Fibroblast of skin of right quadriceps (primary cell): ENCODE measurements at regions not wholly inside any gene's neighbourhood (a gene's known extent, or its start where the extent isn't known, plus 50 kb on each side); places are given as distances from the start of the nearest gene placed in this dataset.
A peak's percentile ranks its signal among the peaks of the same experiment; 100 is the strongest.

Source experiments
- DNase-seq: peaks from one replicate; pipeline ENCODE4 v3.0.0-alpha.2; 2013

DNA sequence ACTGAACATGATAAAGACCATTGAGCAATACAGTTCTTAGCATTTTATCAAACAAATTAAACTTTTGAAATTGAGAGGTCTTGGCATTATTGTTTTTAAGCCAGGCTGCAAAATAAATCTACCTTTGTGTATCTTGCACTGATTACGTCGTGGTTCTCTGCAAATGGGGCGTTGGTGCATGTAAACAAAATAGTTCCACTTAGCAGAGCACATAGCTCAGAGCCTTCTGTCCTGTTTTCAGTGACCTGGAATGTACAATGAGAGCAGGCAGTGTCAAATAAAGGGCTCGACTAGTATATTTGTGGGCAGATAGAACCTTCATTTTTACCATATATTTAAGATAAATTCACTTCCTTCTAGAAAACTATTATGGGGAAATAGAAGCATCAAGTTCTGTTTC lies 333.9 kb upstream of the SMIM30 start:
- no peak for DNase-seq

DNA sequence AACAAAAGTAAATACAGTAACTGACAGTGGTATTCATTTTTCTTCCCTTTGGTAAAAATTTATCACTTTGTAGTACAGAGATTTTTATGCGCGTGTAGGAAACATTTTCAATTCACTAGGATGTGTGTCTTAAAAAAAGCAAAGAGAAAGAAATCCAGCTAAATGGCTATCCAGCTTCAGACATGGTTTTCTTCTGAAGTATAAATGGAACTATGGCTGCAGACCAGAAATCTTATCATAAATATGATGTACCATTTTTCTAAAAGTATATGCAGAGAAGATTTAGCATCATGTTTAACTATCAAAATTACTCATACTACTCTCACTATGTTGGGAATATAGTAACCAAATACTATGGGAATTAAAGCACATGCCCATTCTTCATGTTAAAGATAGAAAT lies 328.4 kb upstream of the SMIM30 start:
- no peak for DNase-seq

DNA sequence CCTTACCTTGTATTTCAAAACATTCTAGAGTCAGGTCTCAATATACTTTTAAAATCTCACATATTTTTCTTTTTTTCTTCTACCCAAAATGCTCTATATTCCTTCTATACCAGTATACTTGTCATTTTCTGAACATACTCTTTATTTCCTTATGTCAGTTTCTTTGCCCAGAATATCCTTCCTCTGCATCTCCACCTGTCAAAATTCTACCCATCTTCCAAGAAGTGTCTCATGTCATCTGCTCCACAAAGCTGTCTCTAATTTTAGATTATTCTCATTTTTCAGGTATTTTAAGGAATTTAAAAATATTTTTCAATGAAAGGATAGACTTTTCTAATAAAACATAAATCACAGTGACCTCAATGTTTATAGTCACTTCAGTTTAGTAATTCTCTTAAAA lies 328.0 kb upstream of the SMIM30 start:
- no peak for DNase-seq

DNA sequence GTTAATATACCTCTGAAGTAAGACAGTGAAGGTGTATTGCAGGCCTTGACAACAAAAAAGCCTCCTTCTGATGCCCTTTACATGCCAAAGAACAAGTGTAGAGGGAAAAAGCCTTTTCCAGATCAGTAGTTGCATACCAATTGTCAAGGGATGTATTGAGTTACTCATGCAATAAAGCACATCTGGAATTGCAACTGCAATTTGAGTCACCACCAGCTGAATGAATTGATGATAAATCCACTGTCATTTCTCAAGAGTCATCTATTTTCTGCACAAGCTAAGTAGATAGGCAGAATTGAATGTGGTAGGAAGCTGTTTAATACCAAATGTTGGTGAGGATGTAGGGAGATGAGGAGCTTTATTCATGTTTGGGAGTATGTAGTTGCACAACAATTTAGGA lies 325.9 kb upstream of the SMIM30 start:
- DNase-seq = no peak

DNA sequence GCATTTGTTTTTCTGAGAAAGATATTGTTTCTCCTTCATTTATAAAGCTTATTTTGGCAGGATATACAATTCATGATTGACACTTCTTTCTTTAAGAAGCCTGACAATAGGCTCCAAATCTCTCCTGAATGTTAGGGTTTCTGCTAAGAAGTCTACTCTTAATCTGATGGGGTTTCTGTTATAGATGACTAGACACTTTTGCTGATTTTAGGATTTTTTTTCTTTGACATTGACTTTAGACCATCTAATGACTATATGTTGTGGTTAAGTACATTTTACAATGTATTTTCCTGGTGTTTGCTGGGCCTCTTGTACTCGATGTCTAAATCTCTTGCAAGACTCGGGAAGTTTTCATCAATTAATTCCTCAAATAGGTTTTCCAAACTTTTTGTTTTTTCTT lies 321.8 kb upstream of the SMIM30 start:
- DNase-seq = no peak

DNA sequence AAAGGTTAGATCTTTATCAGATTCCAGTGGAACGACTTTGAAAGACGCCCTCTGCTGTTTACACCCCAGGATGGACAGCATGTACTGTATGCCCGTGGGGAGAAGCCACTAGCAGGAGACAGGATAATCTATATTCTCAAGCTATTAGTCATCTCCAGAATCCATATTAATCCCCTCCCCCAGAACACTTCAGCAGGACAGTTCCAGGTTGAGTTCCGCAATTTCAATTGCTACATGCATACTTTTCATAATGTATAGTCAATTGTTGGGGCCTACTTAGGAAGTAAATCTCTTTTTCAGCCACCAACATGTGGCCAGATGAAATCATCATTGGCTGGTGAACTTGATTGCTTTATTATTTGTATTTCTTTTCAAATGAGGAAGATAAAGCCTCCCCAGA lies 313.1 kb upstream of the SMIM30 start:
- DNase-seq = peak; percentile 1

DNA sequence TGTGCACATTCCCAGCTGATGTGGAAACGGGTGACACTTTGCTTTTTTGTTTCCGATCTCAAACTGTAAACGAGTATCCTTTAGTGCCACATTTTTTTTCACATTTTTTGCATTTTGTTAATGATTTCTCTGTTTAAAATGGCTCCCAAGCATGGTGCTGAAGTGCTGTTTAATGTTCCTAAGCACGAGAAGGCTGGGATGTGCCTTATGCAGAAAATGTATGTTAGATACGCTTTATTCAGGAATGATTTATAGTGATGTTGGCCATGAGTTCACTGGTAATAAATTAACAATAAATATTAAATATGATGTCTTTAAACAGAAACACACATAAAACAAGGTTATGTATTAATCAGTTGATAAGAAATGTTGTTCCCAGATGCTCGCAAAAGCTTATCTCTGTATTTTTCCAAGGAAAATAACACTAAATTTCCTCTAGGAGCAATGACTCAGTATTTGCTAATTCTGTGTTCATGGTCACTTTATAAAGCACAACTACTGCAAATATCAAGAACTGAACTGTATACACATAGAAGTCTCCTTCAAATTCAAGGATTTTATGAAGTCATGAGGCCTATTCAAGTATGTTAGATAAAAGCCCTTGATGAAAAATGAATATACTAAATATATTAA lies 305.9 kb upstream of the SMIM30 start:
- DNase-seq = no peak

DNA sequence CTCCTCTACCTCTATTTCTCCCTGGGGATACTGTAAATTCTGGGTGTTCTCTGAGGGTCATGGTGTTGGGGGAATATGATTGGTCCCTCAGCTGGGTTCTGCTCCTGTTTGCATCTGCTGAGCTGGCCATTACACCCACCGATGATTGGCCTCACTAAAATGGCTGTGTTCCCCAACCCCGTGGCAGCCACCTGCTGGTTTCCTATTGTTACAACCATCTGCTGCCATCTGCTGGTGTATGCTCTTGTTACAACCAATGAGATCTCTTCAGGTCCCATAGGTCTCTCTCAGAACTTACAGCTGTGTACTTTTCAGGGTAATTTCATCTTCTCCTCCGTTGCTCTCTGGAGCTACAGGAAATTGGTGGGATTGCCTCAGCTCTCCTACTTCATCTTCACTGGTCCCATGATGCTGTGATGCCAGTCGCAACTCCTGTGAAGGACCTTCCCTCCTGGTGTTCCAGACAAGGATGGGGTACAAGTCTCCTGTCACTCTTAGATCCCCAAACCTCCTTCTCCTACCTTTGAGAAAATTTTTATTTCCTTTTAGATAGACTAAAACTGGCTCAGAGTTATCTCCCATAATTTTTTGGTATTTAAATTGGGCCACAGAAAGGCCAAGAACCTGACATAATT lies 303.5 kb upstream of the SMIM30 start:
- peak; percentile 73 for DNase-seq

DNA sequence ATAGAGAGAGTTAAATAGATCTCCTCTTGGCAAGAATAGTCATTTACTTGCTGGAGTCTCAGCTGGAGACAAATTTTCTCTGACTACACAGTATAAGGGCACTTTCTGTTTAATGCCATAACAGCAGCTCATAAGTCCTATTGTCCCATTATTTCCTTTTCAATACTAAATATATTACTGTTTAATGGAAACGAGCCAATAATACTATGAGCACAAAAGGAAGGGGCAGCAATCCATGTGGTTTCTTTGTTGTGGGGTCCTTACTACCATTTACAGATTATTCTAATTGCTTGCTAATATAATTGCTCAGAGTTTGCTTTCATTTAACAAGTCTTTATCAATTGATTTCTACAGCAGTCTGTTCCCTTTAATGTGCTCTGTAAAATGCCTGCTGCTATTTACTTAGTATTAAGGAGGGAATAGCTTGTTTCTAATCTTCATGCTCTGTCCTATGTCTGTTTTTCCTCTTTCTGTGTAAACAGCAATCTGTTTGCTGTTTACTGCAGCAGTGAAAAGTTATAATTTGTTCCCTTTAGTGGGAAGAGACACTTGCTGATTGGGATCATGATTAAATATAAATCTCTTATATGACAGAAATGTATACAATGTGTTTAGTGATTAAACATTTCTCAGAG lies 296.2 kb upstream of the SMIM30 start:
- DNase-seq = no peak

DNA sequence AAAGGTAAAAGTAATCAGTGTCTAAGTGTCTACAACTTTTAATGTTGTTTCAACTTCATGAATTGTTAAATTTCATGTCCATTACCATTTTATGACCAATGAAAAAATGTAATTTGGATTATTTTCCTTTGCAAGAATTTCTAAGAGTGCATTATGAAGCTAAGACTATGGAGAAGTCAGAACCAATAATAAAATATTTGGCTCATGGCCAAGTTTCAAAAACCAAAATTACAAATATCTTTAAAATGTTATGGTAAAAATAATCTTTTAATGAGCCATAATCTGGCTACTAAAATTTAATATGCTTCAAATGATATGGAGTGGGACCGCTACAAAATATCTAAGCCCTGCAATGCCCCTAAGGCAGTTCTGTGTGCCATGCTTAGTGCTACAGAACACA lies 294.1 kb upstream of the SMIM30 start:
- no peak for DNase-seq

DNA sequence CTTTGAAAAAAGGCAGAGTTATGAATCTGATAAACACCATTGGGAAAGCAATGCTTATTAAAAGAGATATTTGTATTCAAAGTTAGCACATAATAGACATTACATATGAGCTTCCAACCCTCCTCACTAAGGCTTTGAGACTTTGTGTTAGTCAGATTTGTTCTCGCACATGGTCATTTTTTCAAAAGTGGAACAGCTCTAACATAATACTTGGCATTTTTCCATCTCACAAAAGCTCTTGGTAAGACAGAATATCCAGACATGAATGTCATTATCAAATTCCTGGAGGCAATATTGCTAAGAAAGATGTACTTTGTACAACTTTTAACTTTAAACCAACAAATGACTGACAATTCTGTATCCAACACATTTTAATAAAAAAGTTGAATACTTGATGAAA lies 292.4 kb upstream of the SMIM30 start:
- DNase-seq = no peak

DNA sequence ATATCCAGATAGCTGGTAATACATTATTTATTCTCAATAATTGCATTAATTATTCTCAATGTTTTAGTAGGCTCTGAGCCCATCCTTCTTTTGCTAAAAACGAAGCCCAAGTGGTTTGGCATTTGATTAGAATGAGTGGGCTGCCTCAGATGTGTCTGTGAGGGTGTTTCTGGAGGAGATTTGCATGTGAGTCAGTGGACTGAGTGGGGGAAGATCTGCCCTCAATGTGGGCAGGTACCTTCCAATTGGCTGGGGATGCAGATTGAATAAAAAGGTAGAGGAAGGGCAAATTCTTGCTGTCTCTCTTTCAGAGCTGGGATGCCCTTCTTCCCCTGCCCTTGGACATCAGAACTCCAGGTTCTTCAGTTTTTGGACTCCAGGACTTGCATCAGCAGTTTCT lies 290.6 kb upstream of the SMIM30 start:
- DNase-seq = no peak

DNA sequence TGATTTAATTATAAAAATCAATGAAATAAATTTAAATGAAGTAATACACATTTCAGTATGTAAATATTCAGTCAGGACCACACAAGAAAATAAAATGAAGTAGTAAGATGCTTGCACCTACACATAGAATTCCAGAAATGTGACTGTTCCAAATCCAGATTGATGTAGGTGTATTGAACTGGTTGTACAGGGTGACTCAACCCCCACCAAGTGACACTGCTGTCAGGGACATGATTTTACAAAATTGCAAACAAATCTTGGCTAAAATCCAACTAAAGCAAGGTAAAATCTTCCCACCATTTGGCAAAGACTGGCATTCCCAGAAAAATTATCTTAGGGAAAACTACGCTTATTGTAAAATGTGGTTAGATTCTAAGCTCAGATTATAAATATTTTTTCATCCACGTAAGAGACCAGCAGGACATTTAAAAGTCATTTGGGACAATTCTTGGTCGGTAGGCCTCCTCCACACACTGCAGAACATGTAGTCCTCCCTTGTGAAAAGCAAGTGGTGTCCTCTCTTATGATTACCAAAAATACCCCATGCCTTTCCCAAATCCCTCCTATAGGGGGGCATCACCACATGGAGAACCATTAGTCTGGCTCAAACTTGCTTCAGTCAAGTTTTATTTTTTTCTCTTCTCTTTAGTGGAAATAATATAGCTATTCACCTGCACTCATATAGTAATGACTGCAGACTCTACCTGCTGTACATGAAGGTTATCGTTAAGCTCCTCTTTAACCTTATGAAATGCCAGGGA lies 287.1 kb upstream of the SMIM30 start:
- DNase-seq = no peak

DNA sequence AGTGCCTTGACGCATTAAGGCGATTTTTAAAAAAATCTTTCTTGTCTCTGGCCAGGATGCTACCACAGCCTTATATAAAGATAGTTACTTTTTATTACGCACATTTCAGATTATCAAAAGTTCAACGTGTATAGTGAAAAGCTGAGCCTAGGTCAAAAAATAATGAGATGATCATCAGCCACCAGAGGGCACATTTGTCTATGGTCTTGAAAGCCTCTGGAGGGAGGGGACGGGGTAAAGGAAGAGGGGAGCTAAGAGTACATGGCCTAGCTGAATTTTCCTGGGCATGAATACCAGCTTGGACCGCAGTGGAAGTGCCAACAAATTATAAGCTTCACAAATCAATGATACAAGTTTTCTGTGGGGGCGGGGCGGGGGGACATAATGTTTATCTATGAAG lies 285.9 kb upstream of the SMIM30 start:
- no peak for DNase-seq

DNA sequence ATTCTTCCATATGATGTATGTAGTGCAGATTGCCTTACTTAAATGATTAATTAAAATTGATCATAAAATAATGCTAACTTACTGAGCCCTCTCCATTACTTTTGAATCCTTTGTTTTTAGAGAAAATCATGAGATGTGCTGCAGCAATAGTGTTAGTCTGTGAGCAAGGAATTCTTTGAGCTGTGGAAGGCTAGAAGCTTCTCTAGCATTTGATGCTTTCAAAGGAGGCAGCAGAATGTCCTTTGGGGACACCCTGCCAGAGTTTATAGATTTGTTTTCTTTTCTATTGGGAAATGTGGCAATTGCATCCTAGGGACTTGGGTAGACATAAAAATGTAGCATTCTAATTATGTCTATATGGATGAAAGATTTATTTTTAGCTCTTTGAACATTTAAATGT lies 284.1 kb upstream of the SMIM30 start:
- no peak for DNase-seq

DNA sequence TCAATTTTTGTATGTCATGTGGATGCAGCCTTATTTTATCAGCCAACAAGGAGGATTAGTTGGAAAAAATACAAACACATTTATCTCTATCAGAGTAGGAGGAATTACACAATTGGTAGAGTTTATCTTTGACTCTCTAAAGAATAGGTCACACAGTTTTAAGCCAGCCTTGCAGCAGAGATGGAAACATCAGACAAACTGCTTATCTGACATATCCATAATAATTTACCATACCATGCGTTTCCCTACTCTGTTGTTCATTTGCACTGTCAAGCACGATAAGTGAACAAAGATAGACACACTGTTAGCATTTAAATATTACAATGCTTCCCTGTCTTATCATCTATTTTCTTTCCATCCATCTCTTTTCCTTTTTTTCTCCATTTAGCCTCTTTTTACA lies 283.7 kb upstream of the SMIM30 start:
- no peak for DNase-seq

DNA sequence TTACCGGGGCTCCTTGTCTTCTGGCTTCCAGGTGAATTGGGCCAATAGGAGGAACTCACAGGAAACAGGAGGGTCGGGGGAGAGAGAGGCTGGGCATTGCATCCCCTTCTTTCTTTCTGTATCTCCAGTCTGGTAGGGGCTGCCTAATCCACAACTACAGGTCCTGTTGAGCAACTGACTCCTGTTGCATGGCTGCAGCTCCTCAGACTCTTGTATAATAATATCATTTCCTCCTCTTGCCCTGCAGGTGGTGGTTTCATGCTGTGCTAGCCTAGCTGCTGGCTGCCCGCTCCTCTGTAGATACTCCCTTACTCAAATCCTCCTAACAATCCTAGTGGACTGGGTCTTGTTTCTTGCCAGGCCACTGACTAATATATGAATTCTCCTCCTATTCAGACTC lies 276.5 kb upstream of the SMIM30 start:
- no peak for DNase-seq

DNA sequence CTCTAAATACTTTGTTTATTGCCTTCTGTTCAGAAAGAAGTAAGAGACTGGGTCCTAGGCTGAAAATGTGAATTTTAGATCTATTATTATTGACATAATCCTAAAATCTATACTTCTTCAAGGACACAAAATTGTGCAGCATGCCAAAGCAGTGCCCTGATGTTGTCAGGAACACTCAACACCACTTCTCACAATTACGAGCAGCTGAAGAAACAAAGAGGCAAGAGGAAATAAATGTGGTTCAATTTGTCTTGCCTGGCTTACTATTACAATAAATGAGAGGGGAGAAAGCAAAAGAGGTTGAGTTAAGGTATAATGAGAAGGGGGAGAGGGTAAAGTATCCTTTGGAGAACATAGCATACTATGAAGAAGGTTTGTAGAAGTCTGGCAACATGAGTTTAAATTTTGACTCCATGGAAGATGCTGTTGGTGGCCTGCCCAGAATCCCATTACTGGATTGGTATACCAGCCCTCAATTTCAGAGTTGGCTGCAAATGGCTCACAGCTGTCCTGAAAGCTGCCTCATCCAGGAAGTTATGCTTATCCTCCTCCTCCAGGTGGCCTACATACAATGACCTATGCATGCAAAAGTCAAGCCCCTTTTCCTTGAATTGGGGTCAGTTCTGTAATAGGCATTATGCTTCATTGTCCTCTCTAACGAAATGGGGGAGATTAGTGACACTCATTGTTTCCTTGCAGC lies 274.6 kb upstream of the SMIM30 start:
- no peak for DNase-seq

DNA sequence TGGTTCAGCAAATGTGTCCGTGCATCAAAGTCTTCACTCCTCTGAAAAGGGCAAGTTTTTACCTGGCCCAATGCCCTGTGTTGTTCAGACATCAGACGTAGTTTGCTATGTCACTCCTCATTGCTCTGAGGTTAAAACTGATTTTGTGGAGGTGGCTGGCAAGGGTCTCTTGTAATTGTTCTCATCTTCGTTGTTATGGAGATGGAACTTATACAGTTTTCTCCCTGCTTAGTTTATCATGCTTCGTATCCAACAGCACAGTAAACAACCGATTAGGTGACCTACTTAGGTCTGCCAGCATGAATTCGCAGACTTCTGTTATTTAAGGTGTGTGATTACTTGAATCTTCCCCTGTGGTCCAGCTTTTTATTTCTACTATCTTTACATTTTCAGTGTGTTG lies 274.1 kb upstream of the SMIM30 start:
- DNase-seq = no peak

DNA sequence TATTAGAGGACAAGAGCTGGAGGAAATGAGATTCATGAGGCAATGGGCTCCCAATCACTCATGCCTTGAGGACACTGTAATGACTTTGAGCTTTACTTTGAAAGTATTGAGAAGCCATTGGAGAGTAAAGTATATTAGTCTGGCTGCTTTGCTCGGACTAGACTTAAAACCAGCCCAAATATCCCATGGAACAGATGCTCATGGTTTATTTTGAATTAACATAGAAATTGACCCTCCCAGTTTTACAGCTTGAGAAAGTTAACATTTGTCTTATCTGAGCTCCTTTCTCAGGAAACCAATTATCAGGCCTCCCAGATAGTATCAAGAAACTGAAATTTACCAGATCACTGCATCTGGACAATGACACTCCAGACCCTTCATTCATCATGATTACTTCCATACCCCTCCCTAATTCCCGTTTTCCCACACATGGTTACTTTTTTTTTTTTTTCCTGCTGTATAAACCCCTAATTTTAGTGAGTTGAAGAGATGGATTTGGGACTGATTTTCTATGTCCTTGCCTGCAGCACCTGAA lies 270.8 kb upstream of the SMIM30 start:
- DNase-seq = no peak

DNA sequence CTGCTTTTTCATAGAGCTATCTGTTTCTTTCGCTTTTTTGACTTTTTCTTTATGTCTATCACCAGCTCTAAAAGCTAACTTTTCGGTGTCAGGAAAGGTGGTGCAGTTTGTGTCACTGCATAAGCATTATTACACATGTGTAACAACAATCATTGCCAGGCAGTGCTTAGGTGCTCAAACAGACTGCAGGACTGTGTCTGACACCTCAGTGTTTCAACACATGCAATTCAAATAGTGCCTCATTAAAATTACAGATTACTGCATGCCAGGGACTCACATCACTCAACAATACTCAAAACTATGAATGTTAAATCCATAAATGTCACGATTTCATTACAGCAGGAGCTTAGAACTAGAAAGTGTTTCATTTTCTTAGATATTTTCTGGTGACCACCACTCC lies 265.3 kb upstream of the SMIM30 start:
- DNase-seq = no peak

DNA sequence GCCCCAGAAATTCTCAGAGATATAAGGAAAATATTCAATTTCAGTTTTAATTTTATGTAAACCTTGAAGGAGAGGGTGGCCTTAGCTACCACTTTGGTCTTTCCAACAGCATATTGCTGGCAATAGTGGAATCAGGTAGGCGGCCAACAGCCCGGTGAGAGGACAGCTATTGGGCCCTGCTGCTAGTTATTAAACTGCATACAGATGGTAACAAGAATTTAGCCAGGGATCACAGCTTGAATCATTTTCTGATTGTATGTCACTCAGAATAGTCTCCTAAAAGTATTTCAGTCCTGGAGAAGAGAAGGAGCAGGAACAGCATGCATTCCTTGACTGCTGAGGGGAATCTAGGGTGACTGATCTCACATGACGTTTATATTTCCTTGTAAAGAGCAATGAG lies 261.4 kb upstream of the SMIM30 start:
- no peak for DNase-seq

DNA sequence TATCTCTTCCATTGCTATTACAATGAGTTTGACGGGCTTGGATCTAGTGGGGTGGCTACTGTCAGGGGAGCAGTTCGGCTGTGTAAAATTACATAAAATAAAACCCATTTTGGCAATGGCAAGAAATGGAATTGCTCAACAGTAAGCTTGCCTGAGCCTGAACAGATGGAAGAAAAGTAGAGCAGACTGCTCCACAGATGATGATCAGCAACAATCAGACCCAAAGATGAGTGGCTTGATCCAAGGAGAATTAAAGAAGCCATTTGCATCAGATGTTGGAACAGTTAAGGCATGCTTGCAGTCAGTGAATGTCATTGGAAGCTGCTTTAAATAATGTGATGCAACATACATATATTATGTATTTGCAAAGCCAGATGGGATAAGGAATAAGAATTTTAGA lies 256.6 kb upstream of the SMIM30 start:
- DNase-seq = peak; percentile 13
